ENCODE measurements at regions not wholly inside any gene's neighbourhood (a gene's known extent, or its start where the extent isn't known, plus 50 kb on each side); places are given as distances from the start of the nearest gene placed in this dataset.
"Not testable (repeated sequence)": the region's sequence is repeated elsewhere in the genome, so short reads cannot be mapped to it uniquely, and the experiment has no call there.

- no peak for DNase-seq
These were observed 290.0 kb upstream of the PIK3R1 start for GRCh38 chr5:67925511-67925910.

- no peak for DNase-seq
These were observed 294.5 kb upstream of the PIK3R1 start for GRCh38 chr5:67921004-67921601.

- not testable (repeated sequence) for DNase-seq
These were observed 296.0 kb upstream of the PIK3R1 start for GRCh38 chr5:67919532-67919931.

GRCh38 chr5:67917561-67917960 lies 298.0 kb upstream of the PIK3R1 start:
- DNase-seq: no peak

- DNase-seq: no peak
These were observed 305.0 kb upstream of the PIK3R1 start for GRCh38 chr5:67910546-67910945.

- no peak for DNase-seq
These were observed 307.3 kb upstream of the PIK3R1 start for GRCh38 chr5:67908126-67908765.

GRCh38 chr5:67904366-67904765 lies 311.2 kb upstream of the PIK3R1 start:
- DNase-seq: no peak

- no peak for DNase-seq
These were observed 311.9 kb upstream of the PIK3R1 start for GRCh38 chr5:67903656-67904055.

GRCh38 chr5:67903121-67903520 lies 312.4 kb upstream of the PIK3R1 start:
- DNase-seq: no peak

GRCh38 chr5:67902497-67902830 lies 313.1 kb upstream of the PIK3R1 start:
- DNase-seq: no peak

GRCh38 chr5:67901814-67902496 lies 313.6 kb upstream of the PIK3R1 start:
- no peak for DNase-seq

GRCh38 chr5:67900514-67900913 lies 315.0 kb upstream of the PIK3R1 start:
- DNase-seq: no peak

- no peak for DNase-seq
These were observed 317.6 kb upstream of the PIK3R1 start for GRCh38 chr5:67897980-67898379.

GRCh38 chr5:67897431-67897830 lies 318.1 kb upstream of the PIK3R1 start:
- no peak for DNase-seq

GRCh38 chr5:67896930-67897313 lies 318.6 kb upstream of the PIK3R1 start:
- DNase-seq: no peak

GRCh38 chr5:67896311-67896929 lies 319.1 kb upstream of the PIK3R1 start:
- DNase-seq: no peak

- DNase-seq: not testable (repeated sequence)
These were observed 325.7 kb upstream of the PIK3R1 start for GRCh38 chr5:67889870-67890269.

- DNase-seq: no peak
These were observed 327.8 kb upstream of the PIK3R1 start for GRCh38 chr5:67887748-67888161.

GRCh38 chr5:67886761-67887160 lies 328.8 kb upstream of the PIK3R1 start:
- DNase-seq: no peak

GRCh38 chr5:67880876-67881275 lies 334.7 kb upstream of the PIK3R1 start:
- DNase-seq: no peak

- no peak for DNase-seq
These were observed 335.1 kb upstream of the PIK3R1 start for GRCh38 chr5:67880511-67880805.

- no peak for DNase-seq
These were observed 335.7 kb upstream of the PIK3R1 start for GRCh38 chr5:67879620-67880510.

- no peak for DNase-seq
These were observed 336.6 kb upstream of the PIK3R1 start for GRCh38 chr5:67878933-67879332.

All from C1 segment of cervical spinal cord (tissue), 14 donors.